ENCODE measurements at regions not wholly inside any gene's neighbourhood (a gene's known extent, or its start where the extent isn't known, plus 50 kb on each side); places are given as distances from the start of the nearest gene placed in this dataset.
A peak's percentile ranks its signal among the peaks of the same experiment; 100 is the strongest.

GRCh38 chr5:42970636-42971559 lies 69.2 kb downstream of the ANXA2R start:
- FAIRE-seq: no peak
- no peak for TF ChIP-seq POLR2A (IDR thresholded peaks at IDR 0.05; ENCODE audit: low read depth, low read length)
- no peak for TF ChIP-seq POLR2AphosphoS5 (IDR thresholded peaks at IDR 0.05; ENCODE audit: low read depth, low read length)
- TF ChIP-seq SPI1 (IDR thresholded peaks at IDR 0.05; ENCODE audit: low read depth, low read length): no peak

GRCh38 chr5:42965934-42966333 lies 74.2 kb downstream of the ANXA2R start:
- TF ChIP-seq TAF1 (IDR thresholded peaks at IDR 0.05; ENCODE audit: low read depth, low read length): no peak
- TF ChIP-seq PAX5 (IDR thresholded peaks at IDR 0.05; ENCODE audit: insufficient read depth, low read length, severe bottlenecking): no peak
- no peak for TF ChIP-seq POLR2A (IDR thresholded peaks at IDR 0.05; ENCODE audit: low read depth, low read length)
- no peak for TF ChIP-seq SPI1 (IDR thresholded peaks at IDR 0.05; ENCODE audit: low read depth, low read length)
- no peak for TF ChIP-seq POLR2AphosphoS5 (IDR thresholded peaks at IDR 0.05; ENCODE audit: low read depth, low read length)
- FAIRE-seq (no peak), DNase-seq (ENCODE audit: insufficient read length, low spot score) (no peak)

More at GRCh38 chr5:42970636-42971559, 69.2 kb downstream of the ANXA2R start:
- no peak for DNase-seq (ENCODE audit: insufficient read length, low spot score)

GRCh38 chr5:42963412-42963811 lies 76.7 kb downstream of the ANXA2R start:
- FAIRE-seq: no peak
- TF ChIP-seq POLR2AphosphoS5 (IDR thresholded peaks at IDR 0.05; ENCODE audit: low read depth, low read length) (no peak), TAF1 (IDR thresholded peaks at IDR 0.05; ENCODE audit: low read depth, low read length) (no peak), POLR2A (IDR thresholded peaks at IDR 0.05; ENCODE audit: low read depth, low read length) (no peak), SPI1 (IDR thresholded peaks at IDR 0.05; ENCODE audit: low read depth, low read length) (no peak), POU2F2 (IDR thresholded peaks at IDR 0.05; ENCODE audit: low read depth, low read length) (no peak), PAX5 (IDR thresholded peaks at IDR 0.05; ENCODE audit: insufficient read depth, low read length, severe bottlenecking) (no peak)
- no peak for DNase-seq (ENCODE audit: insufficient read length, low spot score)

- FAIRE-seq (no peak), DNase-seq (ENCODE audit: insufficient read length, low spot score) (no peak)
- no peak for TF ChIP-seq POU2F2 (IDR thresholded peaks at IDR 0.05; ENCODE audit: low read depth, low read length)
- TF ChIP-seq POLR2AphosphoS5 (IDR thresholded peaks at IDR 0.05; ENCODE audit: low read depth, low read length): no peak
- no peak for TF ChIP-seq TAF1 (IDR thresholded peaks at IDR 0.05; ENCODE audit: low read depth, low read length)
- TF ChIP-seq POLR2A (IDR thresholded peaks at IDR 0.05; ENCODE audit: low read depth, low read length): no peak
- TF ChIP-seq PAX5 (IDR thresholded peaks at IDR 0.05; ENCODE audit: insufficient read depth, low read length, severe bottlenecking): no peak
- no peak for TF ChIP-seq SPI1 (IDR thresholded peaks at IDR 0.05; ENCODE audit: low read depth, low read length)
Observed at GRCh38 chr5:42962124-42962523, 78.0 kb downstream of the ANXA2R start.

- TF ChIP-seq TAF1 (IDR thresholded peaks at IDR 0.05; ENCODE audit: low read depth, low read length): no peak
- TF ChIP-seq POLR2AphosphoS5 (IDR thresholded peaks at IDR 0.05; ENCODE audit: low read depth, low read length): no peak
- TF ChIP-seq PAX5 (IDR thresholded peaks at IDR 0.05; ENCODE audit: insufficient read depth, low read length, severe bottlenecking): no peak
- no peak for TF ChIP-seq POLR2A (IDR thresholded peaks at IDR 0.05; ENCODE audit: low read depth, low read length)
- no peak for TF ChIP-seq POU2F2 (IDR thresholded peaks at IDR 0.05; ENCODE audit: low read depth, low read length)
- TF ChIP-seq SPI1 (IDR thresholded peaks at IDR 0.05; ENCODE audit: low read depth, low read length): no peak
- DNase-seq (ENCODE audit: insufficient read length, low spot score) (no peak), FAIRE-seq (no peak)
Observed at GRCh38 chr5:42960506-42960905, 79.6 kb downstream of the ANXA2R start.

- no peak for FAIRE-seq
Observed at GRCh38 chr5:42956551-42956950, 83.6 kb downstream of the ANXA2R start.

GRCh38 chr5:42953041-42953440 lies 87.1 kb downstream of the ANXA2R start:
- DNase-seq (ENCODE audit: insufficient read length, low spot score) (no peak), FAIRE-seq (no peak)
- TF ChIP-seq POLR2A (IDR thresholded peaks at IDR 0.05; ENCODE audit: low read depth, low read length): no peak
- TF ChIP-seq POU2F2 (IDR thresholded peaks at IDR 0.05; ENCODE audit: low read depth, low read length): no peak
- TF ChIP-seq POLR2AphosphoS5 (IDR thresholded peaks at IDR 0.05; ENCODE audit: low read depth, low read length): no peak
- TF ChIP-seq TAF1 (IDR thresholded peaks at IDR 0.05; ENCODE audit: low read depth, low read length): no peak
- TF ChIP-seq PAX5 (IDR thresholded peaks at IDR 0.05; ENCODE audit: insufficient read depth, low read length, severe bottlenecking): no peak
- TF ChIP-seq SPI1 (IDR thresholded peaks at IDR 0.05; ENCODE audit: low read depth, low read length): no peak

More at GRCh38 chr5:42956551-42956950, 83.6 kb downstream of the ANXA2R start:
- DNase-seq (ENCODE audit: insufficient read length, low spot score): no peak
- TF ChIP-seq TAF1 (IDR thresholded peaks at IDR 0.05; ENCODE audit: low read depth, low read length) (no peak), POU2F2 (IDR thresholded peaks at IDR 0.05; ENCODE audit: low read depth, low read length) (no peak), POLR2AphosphoS5 (IDR thresholded peaks at IDR 0.05; ENCODE audit: low read depth, low read length) (no peak), SPI1 (IDR thresholded peaks at IDR 0.05; ENCODE audit: low read depth, low read length) (no peak), PAX5 (IDR thresholded peaks at IDR 0.05; ENCODE audit: insufficient read depth, low read length, severe bottlenecking) (no peak), POLR2A (IDR thresholded peaks at IDR 0.05; ENCODE audit: low read depth, low read length) (no peak)

GRCh38 chr5:42952578-42952974 lies 87.5 kb downstream of the ANXA2R start:
- FAIRE-seq (no peak), DNase-seq (ENCODE audit: insufficient read length, low spot score) (no peak)
- no peak for TF ChIP-seq TAF1 (IDR thresholded peaks at IDR 0.05; ENCODE audit: low read depth, low read length)
- no peak for TF ChIP-seq POLR2A (IDR thresholded peaks at IDR 0.05; ENCODE audit: low read depth, low read length)
- no peak for TF ChIP-seq PAX5 (IDR thresholded peaks at IDR 0.05; ENCODE audit: insufficient read depth, low read length, severe bottlenecking)
- no peak for TF ChIP-seq SPI1 (IDR thresholded peaks at IDR 0.05; ENCODE audit: low read depth, low read length)
- TF ChIP-seq POU2F2 (IDR thresholded peaks at IDR 0.05; ENCODE audit: low read depth, low read length): no peak
- TF ChIP-seq POLR2AphosphoS5 (IDR thresholded peaks at IDR 0.05; ENCODE audit: low read depth, low read length): no peak

GRCh38 chr5:42951293-42951840 lies 88.8 kb downstream of the ANXA2R start:
- peak; percentile 24 for TF ChIP-seq PAX5 (IDR thresholded peaks at IDR 0.05; ENCODE audit: insufficient read depth, low read length, severe bottlenecking)
- no peak; the same call in 1 of the 2 replicates for TF ChIP-seq POLR2AphosphoS5 (IDR thresholded peaks at IDR 0.05; ENCODE audit: low read depth, low read length)
- TF ChIP-seq POLR2A (IDR thresholded peaks at IDR 0.05; ENCODE audit: low read depth, low read length): 0 out of 2 replicates have a peak, but pooled peaks have one; percentile 29
- FAIRE-seq (peak; percentile 87), DNase-seq (ENCODE audit: insufficient read length, low spot score) (peak; percentile 51)
